ENCODE measurements at regions not wholly inside any gene's neighbourhood (a gene's known extent, or its start where the extent isn't known, plus 50 kb on each side); places are given as distances from the start of the nearest gene placed in this dataset.
A peak's percentile ranks its signal among the peaks of the same experiment; 100 is the strongest.

DNA sequence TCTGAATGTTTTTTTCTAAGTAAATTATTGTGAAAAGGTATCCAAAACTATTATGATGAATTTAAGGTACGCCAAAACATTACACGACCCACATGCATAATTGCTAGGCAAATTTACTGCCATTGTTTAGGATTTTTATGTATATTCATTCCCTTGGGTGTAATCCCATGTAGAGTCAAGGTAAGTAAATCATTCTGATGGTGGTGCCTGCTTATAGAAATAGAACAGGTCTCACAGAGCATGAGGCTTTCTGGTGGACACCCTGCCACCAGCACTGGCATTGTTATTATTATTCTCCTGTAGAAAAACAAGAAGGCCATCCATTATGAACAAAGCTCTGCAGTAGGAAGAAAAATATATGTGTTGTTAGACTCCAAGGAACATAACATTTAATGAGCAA, 111.7 kb upstream of the ZNF804B start:
- no peaks in the 10 kb centered on the region for H3K9me2 ChIP-seq (ENCODE audit: insufficient read depth)
- H3K4me3 ChIP-seq: no peak overlapping the region
- no peaks in the 10 kb centered on the region for H3K27me3 Mint-ChIP-seq (ENCODE audit: insufficient read depth, low read depth, poor library complexity)
- peaks cover 6% of the 10 kb centered on the region; the same call in 2 of the 3 replicates for H3K9me3 Mint-ChIP-seq
- H3K4me3 Mint-ChIP-seq: no peak overlapping the region
- H3K27ac ChIP-seq (ENCODE audit: low read depth): no peak overlapping the region
- TF ChIP-seq, protein P1, sequence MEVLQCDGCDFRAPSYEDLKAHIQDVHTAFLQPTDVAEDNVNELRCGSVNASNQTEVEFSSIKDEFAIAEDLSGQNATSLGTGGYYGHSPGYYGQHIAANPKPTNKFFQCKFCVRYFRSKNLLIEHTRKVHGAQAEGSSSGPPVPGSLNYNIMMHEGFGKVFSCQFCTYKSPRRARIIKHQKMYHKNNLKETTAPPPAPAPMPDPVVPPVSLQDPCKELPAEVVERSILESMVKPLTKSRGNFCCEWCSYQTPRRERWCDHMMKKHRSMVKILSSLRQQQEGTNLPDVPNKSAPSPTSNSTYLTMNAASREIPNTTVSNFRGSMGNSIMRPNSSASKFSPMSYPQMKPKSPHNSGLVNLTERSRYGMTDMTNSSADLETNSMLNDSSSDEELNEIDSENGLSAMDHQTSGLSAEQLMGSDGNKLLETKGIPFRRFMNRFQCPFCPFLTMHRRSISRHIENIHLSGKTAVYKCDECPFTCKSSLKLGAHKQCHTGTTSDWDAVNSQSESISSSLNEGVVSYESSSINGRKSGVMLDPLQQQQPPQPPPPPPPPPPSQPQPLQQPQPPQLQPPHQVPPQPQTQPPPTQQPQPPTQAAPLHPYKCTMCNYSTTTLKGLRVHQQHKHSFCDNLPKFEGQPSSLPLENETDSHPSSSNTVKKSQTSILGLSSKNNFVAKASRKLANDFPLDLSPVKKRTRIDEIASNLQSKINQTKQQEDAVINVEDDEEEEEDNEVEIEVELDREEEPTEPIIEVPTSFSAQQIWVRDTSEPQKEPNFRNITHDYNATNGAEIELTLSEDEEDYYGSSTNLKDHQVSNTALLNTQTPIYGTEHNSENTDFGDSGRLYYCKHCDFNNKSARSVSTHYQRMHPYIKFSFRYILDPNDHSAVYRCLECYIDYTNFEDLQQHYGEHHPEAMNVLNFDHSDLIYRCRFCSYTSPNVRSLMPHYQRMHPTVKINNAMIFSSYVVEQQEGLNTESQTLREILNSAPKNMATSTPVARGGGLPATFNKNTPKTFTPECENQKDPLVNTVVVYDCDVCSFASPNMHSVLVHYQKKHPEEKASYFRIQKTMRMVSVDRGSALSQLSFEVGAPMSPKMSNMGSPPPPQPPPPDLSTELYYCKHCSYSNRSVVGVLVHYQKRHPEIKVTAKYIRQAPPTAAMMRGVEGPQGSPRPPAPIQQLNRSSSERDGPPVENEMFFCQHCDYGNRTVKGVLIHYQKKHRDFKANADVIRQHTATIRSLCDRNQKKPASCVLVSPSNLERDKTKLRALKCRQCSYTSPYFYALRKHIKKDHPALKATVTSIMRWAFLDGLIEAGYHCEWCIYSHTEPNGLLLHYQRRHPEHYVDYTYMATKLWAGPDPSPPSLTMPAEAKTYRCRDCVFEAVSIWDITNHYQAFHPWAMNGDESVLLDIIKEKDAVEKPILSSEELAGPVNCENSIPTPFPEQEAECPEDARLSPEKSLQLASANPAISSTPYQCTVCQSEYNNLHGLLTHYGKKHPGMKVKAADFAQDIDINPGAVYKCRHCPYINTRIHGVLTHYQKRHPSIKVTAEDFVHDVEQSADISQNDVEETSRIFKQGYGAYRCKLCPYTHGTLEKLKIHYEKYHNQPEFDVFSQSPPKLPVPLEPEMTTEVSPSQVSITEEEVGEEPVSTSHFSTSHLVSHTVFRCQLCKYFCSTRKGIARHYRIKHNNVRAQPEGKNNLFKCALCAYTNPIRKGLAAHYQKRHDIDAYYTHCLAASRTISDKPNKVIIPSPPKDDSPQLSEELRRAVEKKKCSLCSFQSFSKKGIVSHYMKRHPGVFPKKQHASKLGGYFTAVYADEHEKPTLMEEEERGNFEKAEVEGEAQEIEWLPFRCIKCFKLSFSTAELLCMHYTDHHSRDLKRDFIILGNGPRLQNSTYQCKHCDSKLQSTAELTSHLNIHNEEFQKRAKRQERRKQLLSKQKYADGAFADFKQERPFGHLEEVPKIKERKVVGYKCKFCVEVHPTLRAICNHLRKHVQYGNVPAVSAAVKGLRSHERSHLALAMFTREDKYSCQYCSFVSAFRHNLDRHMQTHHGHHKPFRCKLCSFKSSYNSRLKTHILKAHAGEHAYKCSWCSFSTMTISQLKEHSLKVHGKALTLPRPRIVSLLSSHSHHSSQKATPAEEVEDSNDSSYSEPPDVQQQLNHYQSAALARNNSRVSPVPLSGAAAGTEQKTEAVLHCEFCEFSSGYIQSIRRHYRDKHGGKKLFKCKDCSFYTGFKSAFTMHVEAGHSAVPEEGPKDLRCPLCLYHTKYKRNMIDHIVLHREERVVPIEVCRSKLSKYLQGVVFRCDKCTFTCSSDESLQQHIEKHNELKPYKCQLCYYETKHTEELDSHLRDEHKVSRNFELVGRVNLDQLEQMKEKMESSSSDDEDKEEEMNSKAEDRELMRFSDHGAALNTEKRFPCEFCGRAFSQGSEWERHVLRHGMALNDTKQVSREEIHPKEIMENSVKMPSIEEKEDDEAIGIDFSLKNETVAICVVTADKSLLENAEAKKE (CRISPR knock-in tag; IDR thresholded peaks at IDR 0.05): no peak
- TF ChIP-seq EZH2 (IDR thresholded peaks at IDR 0.05; ENCODE audit: low read depth, unreplicated experiment) (no peak), POLR2AphosphoS5 (IDR thresholded peaks at IDR 0.05; ENCODE audit: low read depth) (no peak), EZH2phosphoT487 (IDR thresholded peaks at IDR 0.05; ENCODE audit: unreplicated experiment) (no peak), ZNF331 (CRISPR knock-in tag; IDR thresholded peaks at IDR 0.05; ENCODE audit: low read depth) (no peak), STAT1 (IDR thresholded peaks at IDR 0.05; ENCODE audit: unreplicated experiment) (no peak)
- TF ChIP-seq, protein P2, sequence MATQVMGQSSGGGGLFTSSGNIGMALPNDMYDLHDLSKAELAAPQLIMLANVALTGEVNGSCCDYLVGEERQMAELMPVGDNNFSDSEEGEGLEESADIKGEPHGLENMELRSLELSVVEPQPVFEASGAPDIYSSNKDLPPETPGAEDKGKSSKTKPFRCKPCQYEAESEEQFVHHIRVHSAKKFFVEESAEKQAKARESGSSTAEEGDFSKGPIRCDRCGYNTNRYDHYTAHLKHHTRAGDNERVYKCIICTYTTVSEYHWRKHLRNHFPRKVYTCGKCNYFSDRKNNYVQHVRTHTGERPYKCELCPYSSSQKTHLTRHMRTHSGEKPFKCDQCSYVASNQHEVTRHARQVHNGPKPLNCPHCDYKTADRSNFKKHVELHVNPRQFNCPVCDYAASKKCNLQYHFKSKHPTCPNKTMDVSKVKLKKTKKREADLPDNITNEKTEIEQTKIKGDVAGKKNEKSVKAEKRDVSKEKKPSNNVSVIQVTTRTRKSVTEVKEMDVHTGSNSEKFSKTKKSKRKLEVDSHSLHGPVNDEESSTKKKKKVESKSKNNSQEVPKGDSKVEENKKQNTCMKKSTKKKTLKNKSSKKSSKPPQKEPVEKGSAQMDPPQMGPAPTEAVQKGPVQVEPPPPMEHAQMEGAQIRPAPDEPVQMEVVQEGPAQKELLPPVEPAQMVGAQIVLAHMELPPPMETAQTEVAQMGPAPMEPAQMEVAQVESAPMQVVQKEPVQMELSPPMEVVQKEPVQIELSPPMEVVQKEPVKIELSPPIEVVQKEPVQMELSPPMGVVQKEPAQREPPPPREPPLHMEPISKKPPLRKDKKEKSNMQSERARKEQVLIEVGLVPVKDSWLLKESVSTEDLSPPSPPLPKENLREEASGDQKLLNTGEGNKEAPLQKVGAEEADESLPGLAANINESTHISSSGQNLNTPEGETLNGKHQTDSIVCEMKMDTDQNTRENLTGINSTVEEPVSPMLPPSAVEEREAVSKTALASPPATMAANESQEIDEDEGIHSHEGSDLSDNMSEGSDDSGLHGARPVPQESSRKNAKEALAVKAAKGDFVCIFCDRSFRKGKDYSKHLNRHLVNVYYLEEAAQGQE (IDR thresholded peaks at IDR 0.05; ENCODE audit: unreplicated experiment): no peak
- TF ChIP-seq, protein P3, sequence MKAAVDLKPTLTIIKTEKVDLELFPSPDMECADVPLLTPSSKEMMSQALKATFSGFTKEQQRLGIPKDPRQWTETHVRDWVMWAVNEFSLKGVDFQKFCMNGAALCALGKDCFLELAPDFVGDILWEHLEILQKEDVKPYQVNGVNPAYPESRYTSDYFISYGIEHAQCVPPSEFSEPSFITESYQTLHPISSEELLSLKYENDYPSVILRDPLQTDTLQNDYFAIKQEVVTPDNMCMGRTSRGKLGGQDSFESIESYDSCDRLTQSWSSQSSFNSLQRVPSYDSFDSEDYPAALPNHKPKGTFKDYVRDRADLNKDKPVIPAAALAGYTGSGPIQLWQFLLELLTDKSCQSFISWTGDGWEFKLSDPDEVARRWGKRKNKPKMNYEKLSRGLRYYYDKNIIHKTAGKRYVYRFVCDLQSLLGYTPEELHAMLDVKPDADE (IDR thresholded peaks at IDR 0.05): no peak
- H2AFZ ChIP-seq: no peak overlapping the region
- H3K4me1 ChIP-seq (ENCODE audit: insufficient read depth): no peaks in the 10 kb centered on the region
- H3K79me2 ChIP-seq (replicated peaks; ENCODE audit: insufficient read depth): no peaks in the 10 kb centered on the region
- no peaks in the 10 kb centered on the region for H3F3A ChIP-seq (replicated peaks; ENCODE audit: low read depth)
- H3K36me3 Mint-ChIP-seq (ENCODE audit: low read depth): peaks cover 5% of the 10 kb centered on the region; the same call in 1 of the 3 replicates
- H3K36me3 ChIP-seq (ENCODE audit: insufficient read depth): peaks cover 5% of the 10 kb centered on the region; the same call in 1 of the 2 replicates
- no peaks in the 10 kb centered on the region for H3K27me3 ChIP-seq (ENCODE audit: insufficient read depth)
- DNase-seq (ENCODE audit: low spot score) (no peak), ATAC-seq (no peak)
- peak overlapping the region; percentile 37; the same call in 1 of the 2 replicates for H3K27ac Mint-ChIP-seq
- peaks cover 2% of the 10 kb centered on the region; the same call in 2 of the 3 replicates for H3K4me1 Mint-ChIP-seq
- H3K4me2 ChIP-seq: no peak overlapping the region
- no peaks in the 10 kb centered on the region for H4K20me1 ChIP-seq (replicated peaks; ENCODE audit: insufficient read depth)
